ENCODE measurements at regions not wholly inside any gene's neighbourhood (a gene's known extent, or its start where the extent isn't known, plus 50 kb on each side); places are given as distances from the start of the nearest gene placed in this dataset.
A peak's percentile ranks its signal among the peaks of the same experiment; 100 is the strongest.
"Not testable (repeated sequence)": the region's sequence is repeated elsewhere in the genome, so short reads cannot be mapped to it uniquely, and the experiment has no call there.

DNA sequence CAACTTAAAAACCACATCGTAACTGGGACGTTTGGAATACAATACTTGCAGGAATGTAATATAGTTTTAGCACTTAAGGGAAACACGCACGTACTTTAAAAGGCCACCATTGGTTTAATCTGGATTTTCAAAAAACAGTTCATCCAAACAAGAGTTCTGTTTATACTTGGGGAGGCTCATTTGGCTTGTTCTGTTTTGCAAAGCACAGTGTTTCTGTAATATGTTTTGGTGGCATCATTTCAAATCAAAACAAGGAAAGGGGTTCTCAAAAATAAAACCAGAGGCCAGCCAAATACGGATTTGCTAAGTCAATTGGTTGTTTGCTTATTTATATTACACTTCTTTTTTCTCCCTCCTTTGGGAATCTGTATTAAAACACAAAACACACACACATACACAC lies 656.1 kb upstream of the SOX9 start:
- DNase-seq = no peak

DNA sequence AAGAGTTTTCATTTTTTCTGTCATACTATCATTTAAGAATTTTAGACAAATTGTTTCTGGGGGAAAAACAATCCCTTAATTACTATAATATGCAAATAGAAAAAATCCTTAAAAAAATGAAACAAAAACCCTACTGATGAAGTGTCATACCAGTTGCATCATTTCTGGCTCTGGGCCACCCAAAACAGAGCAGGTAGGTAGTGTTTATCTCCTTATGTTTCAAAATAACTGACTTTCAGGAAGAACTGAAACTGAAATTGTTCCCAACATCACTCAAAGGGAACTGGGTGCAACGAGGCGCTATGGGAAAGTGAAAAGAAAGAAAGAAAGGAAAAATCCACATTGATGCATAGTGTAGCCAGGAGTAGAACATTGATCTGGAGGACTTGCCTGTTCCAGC lies 653.1 kb upstream of the SOX9 start:
- DNase-seq = no peak

DNA sequence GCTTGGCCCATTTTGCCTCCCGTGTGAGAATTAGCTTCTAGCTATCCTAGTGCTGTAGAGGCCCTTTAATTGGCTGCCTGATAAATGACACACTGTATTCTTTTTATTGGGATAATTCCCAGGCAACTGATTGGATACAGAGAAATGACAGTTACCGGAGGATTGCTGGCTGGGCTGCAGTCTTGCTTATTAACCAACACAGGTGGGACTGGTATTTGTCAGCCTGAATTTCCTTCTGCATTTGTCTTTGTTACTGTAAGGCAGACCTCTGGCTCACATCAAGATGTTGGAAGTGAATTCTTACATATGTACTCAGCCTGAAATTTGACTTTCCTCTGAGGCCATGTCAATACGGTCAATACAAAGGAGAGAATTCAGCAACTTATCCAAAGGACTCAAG lies 650.8 kb upstream of the SOX9 start:
- DNase-seq = no peak

DNA sequence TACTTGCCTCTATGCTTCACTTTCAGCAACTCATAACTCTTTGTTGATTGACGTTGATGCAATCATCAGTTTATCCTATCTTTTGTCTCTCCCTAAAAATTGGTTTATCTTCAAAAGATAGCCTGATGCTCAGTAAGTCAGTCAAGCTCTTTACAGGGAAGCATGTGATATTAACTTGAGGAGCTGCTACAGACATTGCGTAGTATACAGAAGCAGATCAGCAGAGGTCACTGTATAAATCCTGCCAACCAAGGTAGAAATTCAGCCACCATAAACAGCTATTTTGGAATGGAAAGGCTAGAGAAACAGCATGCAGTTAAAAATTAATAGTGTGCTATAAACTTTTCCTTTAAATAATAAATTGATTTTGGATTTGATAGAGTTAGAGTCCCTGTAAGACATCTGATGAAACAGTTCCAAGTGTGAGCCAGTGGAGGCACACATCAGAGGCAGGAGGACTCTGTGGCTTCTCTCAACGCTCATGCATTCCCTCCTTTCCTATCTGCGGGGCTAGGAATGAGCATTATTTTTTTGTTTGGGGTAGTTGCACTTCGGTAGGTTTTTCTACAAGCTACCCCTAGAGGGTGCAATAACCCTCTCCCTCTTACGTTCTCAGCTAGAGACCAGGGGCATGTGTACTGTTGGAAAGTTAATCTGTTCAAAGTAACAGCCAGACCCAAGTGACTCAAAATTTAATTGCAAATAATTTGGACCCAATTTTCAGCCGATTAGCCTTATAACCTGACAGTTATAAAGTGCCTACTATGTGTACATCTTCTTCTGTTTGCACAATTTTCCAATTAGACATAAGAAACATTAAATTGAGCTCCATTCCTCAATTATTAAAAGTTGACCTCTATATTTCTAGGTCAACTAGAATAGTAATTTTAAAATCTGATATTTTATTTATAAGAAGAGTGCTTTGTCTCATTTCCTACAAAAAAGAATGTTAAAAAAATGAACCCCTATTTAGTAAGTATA lies 647.7 kb upstream of the SOX9 start:
- peak; percentile 43 for DNase-seq

DNA sequence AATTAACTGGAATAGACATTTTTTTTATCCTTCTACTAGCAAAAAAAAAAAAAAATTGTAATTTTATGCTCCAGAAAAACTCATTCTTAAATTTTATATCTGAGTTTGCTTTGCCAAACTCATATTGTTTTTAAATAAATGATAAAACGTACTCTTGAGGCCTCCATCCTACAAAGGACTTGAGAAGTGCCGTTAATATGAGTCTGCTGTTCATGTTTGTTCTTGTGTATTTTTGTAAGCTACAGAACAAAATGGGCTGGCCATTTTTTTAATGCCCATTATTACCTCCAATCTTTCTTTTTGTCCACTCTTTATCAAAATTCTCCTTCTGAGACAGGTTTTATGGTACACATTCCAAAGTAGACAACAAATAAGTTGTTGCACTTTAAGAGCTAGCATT lies 643.5 kb upstream of the SOX9 start:
- DNase-seq = no peak

DNA sequence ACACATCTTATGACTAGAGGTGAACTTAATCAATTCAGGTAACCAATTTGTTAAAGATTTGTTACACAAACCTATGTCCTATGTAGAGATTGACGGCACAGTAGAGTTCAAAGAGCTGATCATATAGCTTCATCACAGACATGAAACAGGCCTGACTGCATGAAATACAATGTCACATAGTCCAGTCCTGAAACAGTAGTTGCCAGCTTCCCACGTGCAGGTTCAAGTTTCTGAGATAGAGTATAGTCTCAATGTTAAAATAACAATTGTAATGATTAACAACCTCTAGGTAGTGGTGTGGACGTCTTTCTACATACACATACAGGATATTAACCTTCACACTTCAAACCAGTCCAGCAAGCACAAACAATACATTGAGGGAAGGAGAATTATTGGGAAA lies 640.7 kb upstream of the SOX9 start:
- no peak for DNase-seq

DNA sequence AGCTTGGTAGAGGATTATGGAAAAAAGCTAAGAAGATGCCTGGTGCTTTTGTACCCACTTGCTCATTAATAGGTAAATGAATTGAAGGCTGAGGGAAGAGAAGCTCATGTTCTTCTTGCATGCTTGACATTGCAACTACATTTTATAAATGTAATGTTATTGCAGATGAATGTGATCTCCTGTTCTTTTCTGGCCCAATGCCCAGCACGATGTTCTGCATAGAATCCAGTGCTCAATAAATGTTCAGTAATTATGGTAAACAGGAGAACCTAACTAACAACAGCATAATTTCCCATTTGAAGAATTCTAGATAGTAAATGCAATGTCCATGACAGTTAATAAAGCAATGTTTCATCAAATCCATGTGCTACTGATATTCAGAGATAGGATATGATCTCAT lies 638.2 kb upstream of the SOX9 start:
- no peak for DNase-seq

DNA sequence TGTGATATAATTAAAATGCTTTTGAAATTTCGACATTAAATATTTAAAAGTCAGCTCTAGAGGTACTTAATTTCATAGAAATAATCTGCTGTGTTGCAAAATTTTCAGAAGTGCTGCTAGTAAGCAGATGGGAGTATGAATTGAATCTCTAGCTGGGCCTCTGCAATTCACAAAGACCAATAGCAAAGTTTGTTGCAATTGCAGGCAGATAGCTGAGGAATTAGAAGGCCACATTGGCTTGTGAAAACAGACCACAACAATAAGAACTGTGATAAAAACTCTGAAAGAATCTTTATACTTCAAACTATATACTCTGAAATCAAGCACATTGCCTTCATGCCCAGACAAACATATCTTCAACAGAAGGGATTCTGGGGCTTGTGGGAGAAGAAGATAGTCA lies 636.3 kb upstream of the SOX9 start:
- no peak for DNase-seq

DNA sequence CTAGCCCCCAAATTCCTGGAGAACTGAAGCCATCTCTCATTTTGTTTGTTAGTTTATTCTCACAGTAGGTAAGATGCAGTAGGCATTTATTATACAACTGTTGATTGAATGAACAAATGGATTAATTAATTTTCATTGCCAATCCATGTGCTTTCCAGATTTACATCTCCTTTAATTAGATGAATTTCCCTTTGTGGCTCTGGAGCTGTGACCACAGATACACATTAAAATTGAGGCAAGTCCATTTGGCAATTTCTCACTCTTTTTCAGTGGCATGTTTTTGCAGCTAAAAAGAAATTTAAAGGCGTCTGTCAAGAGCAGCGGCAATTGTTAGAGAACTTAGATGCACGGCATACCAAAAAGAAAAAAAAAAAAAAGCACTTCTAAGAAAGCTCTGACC lies 635.4 kb upstream of the SOX9 start:
- no peak for DNase-seq

DNA sequence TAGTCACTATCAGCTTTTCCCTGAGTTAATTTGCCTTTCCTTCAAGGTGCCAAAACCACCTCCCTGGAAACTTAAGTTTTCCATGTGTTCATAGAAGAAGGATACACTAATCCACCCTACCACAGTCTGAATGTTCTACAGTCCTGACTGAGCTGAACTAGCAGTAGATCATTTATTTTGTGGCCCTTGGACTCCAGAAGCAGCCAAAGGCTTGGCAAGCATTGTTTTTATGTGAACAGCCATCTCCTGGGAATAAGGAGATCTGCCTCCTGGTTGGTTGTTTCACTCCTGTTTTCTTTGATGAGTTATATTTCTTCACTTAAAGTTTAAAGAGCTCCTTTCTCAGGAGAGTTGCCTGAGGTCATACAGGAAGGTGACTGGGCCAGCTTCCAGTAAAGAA lies 634.6 kb upstream of the SOX9 start:
- no peak for DNase-seq

DNA sequence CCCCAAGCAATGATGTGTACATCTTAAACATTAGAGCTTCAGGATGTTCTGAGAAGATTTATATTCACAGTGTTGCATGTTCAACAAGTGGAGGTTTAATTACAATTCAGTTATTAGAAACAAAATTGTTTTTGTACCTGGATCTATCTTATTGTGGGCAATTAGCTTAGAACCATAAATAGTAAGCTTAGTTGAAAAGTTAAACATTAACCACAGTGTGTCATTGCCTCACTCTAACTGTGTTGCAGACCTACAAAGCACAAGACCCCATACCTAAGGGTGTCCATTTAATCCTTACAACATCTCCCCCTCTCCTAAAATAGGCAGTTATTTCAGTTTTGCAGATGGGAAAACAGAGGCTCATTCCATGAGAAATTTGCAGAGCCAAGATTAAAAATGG lies 632.0 kb upstream of the SOX9 start:
- DNase-seq = no peak

DNA sequence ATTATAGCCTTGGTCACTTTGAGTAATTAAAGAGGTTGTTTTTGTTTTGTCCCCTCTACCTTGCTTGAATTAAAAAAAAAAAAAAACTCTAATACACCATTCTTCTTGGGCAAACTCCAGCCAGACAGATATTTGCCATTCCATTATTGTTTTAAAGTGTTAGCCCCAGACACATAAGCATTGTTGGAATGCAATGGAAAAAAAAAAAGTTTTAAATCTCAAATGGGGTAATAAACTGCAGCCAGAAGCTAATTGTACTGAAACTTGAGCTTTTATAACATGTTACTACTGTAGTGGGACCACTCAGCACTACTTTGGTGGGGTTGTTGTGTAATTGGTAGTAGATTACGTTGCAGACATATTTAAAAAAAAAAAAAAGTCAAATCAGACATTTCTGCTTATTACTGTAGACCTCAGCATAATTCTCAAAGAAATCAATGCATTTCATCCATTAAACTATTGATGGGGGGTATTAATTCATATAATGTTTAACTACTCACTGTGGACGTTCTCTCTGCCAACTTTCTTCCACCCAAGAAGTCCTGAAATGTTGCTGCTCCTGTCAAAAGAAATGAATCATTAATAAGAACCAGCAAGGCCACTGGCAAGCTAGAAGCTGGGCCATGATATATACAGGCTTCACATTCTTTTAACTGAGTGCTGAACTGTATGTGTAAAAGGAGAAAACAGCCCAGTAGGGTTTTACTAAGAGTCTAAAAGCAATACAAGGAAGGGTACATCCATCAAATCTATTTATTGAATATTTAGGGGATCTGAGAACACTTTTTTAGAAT lies 626.6 kb upstream of the SOX9 start:
- DNase-seq = no peak

DNA sequence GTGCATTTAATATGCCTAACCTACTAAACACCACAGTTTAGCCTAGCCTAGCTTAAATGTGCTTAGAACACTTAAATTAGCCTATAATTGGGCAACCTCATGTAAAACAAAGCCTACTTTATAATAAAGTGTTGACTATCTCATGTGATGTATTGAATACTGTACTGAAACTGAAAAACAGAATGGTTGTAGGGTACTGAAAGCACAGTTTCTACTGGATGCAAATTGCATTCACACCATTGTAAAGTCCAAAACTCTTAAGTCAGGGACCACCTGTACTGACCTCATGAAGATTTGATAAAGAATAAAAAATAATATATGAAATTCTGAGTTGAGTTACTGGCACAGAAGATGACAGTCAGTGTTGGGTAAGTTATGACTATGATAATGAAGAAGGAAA lies 625.4 kb upstream of the SOX9 start:
- DNase-seq = no peak

DNA sequence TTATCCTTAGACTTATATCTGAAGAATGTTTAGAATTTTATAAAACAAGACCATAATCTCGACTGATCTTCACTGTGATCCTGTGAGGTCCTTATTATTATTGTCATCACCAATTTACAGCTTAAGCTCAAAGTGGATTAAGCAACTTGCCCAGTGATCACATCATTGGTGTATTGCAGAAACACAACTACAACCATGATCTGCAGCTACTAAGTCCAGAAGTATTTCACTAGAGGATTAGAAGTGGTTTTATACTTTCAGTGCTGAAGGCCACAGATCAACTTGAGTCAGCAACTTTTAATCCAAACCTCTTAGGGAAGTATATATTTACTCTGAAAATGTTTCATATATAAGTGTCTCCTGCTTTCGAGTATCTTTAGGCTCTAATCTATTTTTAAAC lies 624.3 kb upstream of the SOX9 start:
- DNase-seq = no peak

DNA sequence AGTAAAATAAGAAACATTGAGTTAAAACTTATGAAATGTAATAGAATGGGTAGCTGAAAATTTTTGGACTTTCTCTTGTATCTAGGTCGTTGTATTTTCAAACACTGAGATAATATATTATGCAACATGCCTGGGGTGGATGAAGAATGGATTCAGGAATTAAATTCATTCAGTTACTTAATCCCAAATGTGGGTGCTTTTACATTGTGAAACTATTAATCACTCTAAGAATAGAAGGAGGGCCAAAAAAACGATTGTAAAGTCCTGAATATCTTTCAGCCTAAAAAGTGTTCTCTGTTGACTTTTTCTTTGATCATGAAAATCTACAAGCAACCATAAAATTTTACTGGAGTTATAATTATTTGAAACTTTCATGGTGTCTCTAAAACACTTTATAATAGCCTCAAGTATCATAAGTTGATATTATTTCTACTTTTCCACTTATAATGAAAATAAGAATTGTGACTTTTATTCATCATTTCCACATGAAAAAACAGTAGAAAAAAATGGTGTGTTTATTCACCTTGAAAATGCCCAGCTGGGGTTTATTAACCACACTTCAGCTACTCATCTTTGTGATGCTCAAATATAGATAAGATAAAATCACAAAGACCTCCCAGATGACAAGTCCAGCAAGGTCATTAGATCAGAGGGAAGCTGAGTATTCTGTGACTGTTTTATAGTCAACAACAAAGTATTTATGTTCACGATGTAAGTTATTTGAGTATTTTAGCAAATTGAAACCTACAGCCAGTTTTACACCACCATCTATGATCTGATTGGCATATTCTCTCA lies 619.9 kb upstream of the SOX9 start:
- DNase-seq = no peak

DNA sequence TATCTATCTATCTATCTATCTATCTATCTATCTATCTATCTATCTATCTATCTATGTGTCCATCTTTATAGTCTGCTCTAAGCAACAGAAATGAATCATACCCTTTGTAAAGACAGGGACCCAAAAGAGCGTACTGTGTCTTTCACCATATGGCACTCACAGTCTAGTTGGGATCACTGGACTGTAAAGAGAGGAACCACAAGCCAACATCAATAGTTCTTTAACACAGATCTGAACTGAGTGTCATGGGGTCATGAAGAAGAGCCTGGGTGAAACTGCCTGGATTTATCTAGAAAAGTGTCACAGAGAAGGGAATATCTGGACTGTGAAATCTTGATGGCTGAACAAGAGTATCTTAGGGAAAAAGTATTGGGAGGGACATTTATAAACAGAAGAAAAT lies 619.1 kb upstream of the SOX9 start:
- DNase-seq = no peak

DNA sequence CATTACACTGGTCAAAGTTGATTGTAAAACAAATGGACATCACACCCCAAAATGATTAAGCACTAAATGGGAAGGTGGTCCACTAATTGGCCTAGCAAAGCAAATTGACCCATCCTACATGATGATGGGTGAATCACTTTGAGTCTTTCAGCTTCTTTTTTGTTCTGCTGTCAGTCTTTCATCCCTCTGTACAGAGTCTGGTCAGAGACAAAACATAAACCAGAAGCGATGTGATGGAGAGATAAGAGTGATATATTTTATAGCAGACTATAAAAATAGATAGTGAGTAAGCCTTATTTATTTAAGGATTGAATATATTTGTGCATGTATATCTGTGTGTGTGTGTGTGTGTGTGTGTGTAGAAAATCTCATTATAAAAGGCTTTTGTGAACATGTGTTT lies 618.4 kb upstream of the SOX9 start:
- DNase-seq = no peak

DNA sequence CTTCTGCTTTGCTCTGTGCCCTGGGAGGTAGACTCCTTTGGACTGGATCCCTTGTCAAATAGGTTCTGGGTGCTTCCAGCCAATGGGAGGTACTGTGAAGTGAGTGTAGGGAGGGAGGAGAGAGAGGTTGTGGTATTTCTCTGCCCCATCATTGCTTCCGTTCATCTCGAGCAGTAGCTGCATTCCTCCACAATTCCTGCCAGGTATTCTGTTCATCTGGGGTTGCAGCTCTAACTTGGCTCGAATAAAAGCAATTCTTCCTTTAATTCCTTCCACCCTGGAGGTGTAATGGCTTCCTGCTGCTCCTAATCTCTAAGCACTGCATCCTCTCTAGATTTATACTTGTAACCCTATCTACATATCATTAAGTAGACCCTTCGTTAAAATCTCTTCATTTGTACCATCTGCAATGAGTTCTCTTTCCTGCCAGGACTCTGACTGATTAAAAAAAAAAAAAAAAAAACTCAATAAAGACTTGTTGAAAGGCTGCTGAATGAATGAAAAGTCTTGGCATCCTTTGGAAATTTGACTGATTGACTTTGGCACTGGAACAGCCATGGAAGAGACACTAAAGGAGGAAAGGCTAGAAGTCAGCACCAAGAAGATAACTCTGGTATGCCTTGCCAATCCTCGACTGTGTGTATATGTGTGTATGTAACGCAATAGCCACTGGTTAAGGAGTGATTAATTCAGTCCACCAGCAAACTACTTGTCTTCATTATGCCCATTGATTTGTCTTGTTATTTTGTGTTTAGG lies 616.9 kb upstream of the SOX9 start:
- no peak for DNase-seq

DNA sequence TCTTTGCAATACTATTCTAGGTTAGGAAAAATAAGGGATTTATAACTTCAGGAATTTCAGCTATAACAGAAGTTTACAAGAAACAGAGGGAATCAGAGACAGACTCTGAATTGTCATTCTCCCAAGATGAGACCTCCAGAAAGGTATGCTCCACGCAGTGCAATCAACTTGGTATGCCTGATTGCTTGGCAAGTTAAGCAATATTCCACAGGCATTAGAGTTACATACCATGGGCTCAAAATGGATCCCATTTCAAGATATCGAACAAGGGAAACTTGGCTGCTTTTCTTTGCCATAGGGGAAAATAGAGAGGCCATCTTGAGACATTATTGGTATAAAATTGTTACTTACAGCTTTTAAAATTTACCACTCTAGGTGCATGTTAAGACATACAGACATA lies 615.6 kb upstream of the SOX9 start:
- DNase-seq = no peak

DNA sequence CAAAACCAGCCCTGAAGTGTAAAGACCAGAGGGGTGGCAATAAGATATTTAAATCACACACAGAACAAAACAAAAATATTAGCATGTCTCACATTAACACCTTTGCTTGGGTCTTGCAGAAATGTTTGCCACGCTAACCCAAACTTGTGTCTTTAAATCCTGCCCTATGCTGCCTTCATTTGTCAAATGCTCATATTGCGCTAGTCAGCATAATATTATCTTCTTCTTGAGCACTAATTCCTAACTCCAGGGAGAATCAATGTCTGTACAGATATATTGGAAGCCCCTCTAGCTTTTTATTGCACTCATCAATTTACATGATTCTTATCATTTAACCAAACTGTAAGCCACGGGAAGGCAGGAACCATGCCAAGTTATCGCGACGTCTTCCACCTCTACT lies 614.8 kb upstream of the SOX9 start:
- no peak for DNase-seq

DNA sequence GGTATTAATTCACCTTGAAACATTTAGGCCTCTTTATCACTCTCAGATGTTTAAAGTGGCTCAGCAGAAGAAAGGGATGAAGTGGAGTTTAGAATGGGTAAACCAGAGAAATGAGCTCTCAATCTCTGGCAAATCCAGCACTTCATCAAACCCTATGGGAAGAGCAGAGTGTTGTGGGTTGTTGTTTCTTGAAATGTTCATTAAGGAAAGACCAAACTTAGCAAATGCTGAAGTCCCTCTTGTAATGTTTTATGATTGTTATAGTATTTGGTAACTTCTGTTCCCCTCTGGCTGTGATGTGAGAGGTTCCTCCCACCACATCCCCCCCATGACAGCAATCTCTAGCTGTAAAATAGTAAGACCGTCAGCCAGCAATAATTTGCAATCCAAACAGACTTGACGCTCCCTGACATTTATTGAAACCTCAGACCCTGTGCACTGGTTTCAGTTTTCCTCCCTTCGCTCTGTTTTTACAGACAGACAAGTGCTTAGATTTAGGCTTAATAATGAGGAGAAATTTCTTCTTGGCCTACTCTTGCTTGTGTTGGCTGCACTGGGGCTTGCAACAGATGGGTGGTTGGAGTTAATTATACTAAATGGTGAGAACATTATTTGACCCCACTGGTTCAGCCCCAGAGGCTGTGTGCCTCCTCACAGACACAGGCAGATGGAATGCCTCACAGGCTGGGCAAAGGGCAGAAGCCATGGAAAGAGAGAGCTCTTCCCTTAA lies 609.4 kb upstream of the SOX9 start:
- peak; percentile 61 for DNase-seq

DNA sequence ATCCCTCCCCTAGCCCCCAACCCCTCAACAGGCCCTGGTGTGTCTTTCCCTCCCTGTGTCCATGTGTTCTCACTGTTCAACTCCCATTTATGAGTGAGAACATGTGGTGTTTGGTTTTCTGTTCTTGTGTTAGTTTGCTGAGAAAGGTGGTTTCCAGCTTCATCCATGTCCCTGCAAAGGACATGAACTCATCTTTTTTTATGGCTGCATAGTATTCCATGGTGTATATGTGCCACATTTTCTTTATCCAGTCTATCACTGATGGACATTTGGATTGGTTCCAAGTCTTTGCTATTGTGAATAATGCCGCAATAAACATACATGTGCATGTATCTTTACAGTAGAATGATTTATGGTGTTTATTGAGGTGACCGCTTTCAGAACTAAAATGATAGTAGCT lies 607.1 kb upstream of the SOX9 start:
- DNase-seq = not testable (repeated sequence)

All from NCI-H2227 treated with DMSO at 0.1 percent for 48 hours (cell line).